AG10803 (cell line): ENCODE measurements at regions not wholly inside any gene's neighbourhood (a gene's known extent, or its start where the extent isn't known, plus 50 kb on each side); places are given as distances from the start of the nearest gene placed in this dataset.

Source experiments
- DNase-seq: peaks from one replicate; pipeline ENCODE4 v3.0.0; 2010; ENCODE audit warnings: low read depth
- H3K4me3 ChIP-seq: 2 replicates; pipeline ENCODE4 v1.5.1; 2011; ENCODE audit warnings: mild to moderate bottlenecking, low read length, control low read depth
- TF ChIP-seq, protein P1 (sequence below): conservative IDR thresholded peaks from 2 replicates; pipeline ENCODE4 v1.5.1; 2011; ENCODE audit warnings: mild to moderate bottlenecking, low read length, control low read depth, inconsistent platforms

GRCh38 chr12:84599539-84599938 lies 313.1 kb downstream of the SLC6A15 start:
- H3K4me3 ChIP-seq = no peak overlapping the region
- peak; percentile 46 for DNase-seq
- TF ChIP-seq, protein P1, sequence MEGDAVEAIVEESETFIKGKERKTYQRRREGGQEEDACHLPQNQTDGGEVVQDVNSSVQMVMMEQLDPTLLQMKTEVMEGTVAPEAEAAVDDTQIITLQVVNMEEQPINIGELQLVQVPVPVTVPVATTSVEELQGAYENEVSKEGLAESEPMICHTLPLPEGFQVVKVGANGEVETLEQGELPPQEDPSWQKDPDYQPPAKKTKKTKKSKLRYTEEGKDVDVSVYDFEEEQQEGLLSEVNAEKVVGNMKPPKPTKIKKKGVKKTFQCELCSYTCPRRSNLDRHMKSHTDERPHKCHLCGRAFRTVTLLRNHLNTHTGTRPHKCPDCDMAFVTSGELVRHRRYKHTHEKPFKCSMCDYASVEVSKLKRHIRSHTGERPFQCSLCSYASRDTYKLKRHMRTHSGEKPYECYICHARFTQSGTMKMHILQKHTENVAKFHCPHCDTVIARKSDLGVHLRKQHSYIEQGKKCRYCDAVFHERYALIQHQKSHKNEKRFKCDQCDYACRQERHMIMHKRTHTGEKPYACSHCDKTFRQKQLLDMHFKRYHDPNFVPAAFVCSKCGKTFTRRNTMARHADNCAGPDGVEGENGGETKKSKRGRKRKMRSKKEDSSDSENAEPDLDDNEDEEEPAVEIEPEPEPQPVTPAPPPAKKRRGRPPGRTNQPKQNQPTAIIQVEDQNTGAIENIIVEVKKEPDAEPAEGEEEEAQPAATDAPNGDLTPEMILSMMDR = no peak

- no peak overlapping the region for H3K4me3 ChIP-seq
- TF ChIP-seq, protein P1 = no peak
- DNase-seq = no peak
Observed at GRCh38 chr12:84596266-84596665, 316.3 kb downstream of the SLC6A15 start.

DNA sequence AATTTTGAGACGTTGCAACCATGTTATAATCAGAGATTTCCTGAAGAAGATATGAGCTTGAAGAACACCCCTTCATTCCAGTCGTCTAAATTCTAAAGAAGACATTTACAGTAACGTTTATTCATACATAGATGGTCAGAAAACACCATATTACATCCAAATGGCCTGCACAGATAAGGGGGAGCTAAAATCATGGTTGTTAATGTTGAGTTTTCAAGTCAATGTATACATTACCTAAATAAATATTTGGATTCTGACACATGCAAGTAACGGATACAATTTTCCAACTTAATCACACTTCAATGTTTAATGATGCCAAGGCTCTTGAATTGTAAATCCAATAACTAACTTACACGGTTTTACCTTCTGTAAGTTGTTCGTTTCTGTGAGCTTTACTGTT lies 318.4 kb downstream of the SLC6A15 start:
- TF ChIP-seq, protein P1 = no peak
- no peak for DNase-seq
- no peak overlapping the region for H3K4me3 ChIP-seq

DNA sequence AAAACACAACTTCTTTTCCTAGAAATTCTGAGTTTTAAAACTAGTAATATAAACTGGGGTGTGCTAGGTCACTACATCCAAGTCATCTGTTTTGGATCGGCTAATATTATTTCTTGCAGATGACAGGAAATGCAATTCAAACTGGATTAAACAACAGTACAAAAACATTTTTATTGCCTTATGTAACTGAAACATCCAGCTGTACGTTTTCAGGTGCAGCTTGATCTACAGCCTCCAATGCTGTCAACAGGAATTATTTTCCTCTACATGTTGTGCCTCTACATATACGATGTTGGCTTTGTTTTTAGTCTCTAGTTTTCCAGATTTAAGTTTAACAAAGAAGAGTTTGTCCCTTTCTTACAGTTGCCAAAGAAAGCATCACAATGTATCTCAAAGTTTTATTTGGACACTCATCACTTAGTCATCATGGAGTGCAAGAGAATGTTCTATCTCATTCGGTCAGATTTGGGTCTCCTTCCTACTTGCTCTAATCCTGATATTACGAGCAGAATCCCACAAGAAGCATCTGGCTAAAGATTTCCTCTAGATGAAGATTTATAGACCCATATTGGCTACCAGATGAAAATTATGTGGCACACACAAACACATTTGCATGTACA lies 326.7 kb downstream of the SLC6A15 start:
- no peak overlapping the region for H3K4me3 ChIP-seq
- DNase-seq = peak; percentile 6
- TF ChIP-seq, protein P1 = no peak

DNA sequence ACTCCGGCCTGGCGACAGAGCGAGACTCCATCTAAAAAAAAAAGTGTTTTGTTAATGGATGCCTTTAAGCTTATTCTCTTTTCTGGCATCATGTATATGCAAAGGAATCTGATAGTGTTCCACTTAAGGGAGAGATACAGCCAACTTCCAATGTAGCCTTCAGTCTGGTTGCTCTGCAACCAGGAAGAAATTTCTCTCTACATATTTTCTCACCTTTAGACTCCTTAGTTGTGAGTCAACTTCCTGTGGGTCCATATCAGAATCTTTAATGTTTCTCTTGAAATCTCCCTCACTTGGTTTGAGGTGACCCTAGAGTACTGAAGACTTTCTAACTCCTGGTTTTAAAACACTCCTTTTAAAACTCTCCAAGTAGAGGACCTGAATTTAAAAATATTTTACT lies 340.4 kb downstream of the SLC6A15 start:
- DNase-seq = no peak
- no peak overlapping the region for H3K4me3 ChIP-seq
- TF ChIP-seq, protein P1 = no peak

DNA sequence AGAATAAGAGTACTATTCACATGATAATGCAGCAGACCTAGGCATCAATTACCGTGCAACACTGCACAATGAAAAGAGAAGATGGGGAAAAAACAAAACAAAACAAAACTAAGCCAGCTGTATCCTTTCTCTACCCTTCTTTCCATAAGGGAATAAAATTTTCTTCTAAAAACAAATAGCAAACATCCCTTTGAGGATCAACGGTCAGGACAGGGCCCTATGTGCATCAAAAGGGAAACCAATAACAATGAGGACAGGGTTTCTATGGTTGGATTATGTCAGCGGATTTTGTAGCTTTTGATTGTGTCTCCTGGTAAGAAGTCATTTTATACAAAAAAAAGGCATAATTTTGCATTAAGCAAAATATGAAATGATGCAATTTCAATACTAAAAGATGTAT lies 350.3 kb downstream of the SLC6A15 start:
- TF ChIP-seq, protein P1 = no peak
- no peak overlapping the region for H3K4me3 ChIP-seq
- no peak for DNase-seq

GRCh38 chr12:84561351-84561750 lies 351.2 kb downstream of the SLC6A15 start:
- TF ChIP-seq, protein P1 = no peak
- DNase-seq = peak; percentile 50
- H3K4me3 ChIP-seq = no peak overlapping the region
